ENCODE measurements at regions not wholly inside any gene's neighbourhood (a gene's known extent, or its start where the extent isn't known, plus 50 kb on each side); places are given as distances from the start of the nearest gene placed in this dataset.

DNA sequence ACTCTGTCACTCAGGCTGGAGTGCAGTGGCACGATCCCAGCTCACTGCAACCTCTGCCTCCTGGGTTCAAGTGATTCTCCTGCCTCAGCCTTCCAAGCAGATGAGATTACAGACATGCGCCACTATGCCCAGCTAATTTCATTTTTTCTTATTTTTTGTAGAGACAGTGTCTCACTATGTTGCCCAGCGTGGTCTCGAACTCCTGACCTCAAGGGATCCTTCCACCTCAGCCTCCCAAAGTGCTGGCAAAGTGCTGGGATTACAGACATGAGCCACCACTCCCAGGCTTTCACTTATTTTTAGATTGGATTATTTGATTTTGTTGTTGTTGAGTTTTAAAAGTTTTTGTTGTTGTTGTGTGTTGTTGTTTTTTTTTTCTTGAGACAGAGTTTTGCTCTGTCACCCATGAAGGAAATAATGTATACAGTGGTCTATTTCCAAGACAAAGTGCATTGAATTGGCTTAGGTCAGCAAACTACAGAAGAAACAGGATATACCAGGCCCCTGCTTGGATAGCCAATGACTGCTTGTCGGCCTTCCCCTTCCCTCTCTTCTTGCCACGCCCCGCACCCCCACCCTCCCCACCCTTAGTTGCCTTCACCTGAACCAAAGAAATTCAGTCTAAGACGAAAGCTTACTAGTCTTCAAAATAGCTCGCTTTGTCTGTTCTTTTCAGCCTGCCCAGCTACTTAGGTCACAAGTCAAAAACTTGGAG is 91.8 kb upstream of the CLDN5 start:
- WGBS, 2 donors, result 80 to 90% methylated on average over 9 of the region's 9 CpGs
- TF ChIP-seq POLR2A (IDR thresholded peaks at IDR 0.05), result no peak
- TF ChIP-seq, protein P1, sequence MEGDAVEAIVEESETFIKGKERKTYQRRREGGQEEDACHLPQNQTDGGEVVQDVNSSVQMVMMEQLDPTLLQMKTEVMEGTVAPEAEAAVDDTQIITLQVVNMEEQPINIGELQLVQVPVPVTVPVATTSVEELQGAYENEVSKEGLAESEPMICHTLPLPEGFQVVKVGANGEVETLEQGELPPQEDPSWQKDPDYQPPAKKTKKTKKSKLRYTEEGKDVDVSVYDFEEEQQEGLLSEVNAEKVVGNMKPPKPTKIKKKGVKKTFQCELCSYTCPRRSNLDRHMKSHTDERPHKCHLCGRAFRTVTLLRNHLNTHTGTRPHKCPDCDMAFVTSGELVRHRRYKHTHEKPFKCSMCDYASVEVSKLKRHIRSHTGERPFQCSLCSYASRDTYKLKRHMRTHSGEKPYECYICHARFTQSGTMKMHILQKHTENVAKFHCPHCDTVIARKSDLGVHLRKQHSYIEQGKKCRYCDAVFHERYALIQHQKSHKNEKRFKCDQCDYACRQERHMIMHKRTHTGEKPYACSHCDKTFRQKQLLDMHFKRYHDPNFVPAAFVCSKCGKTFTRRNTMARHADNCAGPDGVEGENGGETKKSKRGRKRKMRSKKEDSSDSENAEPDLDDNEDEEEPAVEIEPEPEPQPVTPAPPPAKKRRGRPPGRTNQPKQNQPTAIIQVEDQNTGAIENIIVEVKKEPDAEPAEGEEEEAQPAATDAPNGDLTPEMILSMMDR (IDR thresholded peaks at IDR 0.05), result no peak
- intact Hi-C loops (cut with DNase I; ENCODE audit: low total_unique reads), result no loop called here
- H3K4me3 ChIP-seq (ENCODE audit: low read depth, poor library complexity, severe bottlenecking), result no peak overlapping the region
- DNase-seq (ENCODE audit: low spot score in 2 of 2), result no peak

DNA sequence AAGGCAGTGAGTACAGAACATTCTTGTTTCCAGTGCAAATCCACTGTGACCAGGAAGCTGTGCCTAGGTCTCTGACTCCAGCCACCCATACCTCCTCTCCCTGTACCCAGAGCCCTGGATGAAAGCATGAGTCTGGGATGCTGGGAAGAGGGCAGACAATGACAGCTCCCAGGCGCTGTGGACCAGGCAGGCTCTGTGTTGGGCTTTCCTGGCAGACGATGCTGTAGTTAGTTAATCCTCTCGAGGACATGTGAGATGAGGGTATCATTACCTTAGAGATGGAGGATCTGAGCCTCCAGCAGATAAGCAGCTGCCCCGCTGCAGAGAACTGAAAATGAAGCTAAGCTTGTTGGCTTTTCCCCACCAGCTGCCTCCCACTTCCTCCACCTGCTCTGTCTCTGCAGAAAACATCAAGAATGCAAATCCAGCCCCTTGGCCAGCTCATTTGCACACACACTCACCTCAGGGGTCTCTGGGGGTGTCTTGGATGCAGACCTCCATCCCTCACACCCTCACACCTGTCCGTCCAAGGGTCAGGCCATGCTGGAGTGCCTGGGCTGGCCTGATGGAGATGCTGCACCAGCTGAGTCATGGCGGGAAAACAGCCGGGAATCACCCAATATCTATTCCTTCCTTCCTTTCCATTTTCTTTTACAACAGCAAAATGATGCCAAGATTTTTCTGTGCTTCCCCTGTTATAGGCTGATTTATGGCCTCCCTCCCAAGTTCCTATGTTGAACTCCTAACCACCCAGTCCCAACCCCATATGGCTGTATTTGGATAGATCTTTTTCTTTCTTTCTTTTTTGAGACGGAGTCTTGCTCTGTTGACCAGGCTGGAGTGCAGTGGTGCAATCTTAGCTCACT is 94.9 kb upstream of the SEPTIN5 start:
- no peak for TF ChIP-seq POLR2A (IDR thresholded peaks at IDR 0.05)
- TF ChIP-seq, protein P1 (IDR thresholded peaks at IDR 0.05), result no peak
- no peak overlapping the region for H3K4me3 ChIP-seq (ENCODE audit: low read depth, poor library complexity, severe bottlenecking)
- 68 to 84% methylated on average over 8 of the region's 8 CpGs for WGBS, 2 donors
- no peak for DNase-seq (ENCODE audit: low spot score in 2 of 2)
- intact Hi-C loops (cut with DNase I; ENCODE audit: low total_unique reads), result no loop called here

DNA sequence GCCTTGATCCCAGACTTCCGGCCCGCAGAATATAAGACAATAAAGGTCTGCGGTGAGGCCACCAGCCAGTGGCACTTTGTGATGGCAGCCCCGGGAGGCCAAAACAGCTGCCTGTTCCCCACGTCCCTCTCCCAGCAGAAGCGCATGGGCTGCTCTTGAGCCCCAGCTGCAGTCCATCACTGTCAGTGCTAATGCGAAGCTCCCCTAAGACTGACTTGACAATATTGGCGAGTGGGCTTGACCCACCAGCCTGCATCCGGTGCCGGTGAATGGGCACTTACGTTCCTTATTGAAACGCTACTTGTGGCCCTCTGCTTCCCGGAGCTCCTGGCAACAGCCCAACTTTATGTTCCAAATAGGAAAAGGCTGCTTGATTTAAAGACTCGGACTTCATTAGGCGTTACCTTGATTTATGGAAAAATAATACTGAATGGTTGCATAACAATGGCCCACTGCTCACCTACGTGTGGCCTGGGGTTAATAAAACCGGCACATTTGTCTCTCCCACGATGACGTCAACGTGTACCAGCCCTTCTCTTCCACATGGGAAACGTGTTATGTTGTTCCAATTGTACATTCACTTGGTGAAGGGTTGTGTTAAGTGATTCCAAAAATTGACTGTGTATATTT is 93.4 kb upstream of the SEPTIN5 start:
- 51 to 56% methylated on average over 21 of the region's 21 CpGs for WGBS, 2 donors
- no peak overlapping the region for H3K4me3 ChIP-seq (ENCODE audit: low read depth, poor library complexity, severe bottlenecking)
- intact Hi-C loops (cut with DNase I; ENCODE audit: low total_unique reads), result no loop called here
- TF ChIP-seq POLR2A (IDR thresholded peaks at IDR 0.05), result no peak
- TF ChIP-seq, protein P1 (IDR thresholded peaks at IDR 0.05), result no peak
- no peak for DNase-seq (ENCODE audit: low spot score in 2 of 2)

DNA sequence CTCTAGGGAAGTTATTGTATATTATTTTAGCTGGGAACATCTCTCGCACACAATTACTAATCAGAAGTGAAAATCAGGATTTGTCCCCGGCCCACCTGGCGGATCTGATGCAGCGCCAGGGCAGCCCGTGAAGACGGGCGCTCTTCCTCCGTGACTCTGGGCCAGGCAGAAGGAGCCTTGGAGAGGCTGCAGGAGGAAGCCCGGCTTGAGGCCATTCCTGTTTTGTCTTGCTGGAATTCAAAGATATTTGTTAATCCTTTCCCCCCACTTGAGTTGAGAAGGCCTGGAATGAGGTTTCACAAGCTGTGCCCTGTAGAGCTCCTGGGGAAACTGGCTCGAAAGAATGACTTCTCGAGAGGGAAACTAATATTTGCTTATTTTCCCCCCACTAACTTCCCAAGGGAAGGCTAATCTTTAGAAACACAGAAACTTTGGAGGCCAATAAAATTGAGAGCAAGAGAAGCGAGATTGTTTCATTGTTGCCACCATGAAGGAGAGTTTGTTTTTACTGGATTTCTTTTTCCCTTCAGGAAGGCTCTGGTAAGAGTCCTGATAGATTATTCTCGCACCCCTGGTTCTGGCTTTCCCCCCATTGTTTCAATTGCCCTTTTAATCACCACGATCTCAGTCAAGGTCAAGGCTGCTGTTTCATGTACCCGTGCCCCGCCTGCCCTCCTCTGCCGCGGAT is 92.8 kb upstream of the SEPTIN5 start:
- H3K4me3 ChIP-seq (ENCODE audit: low read depth, poor library complexity, severe bottlenecking), result no peak overlapping the region
- DNase-seq (ENCODE audit: low spot score in 2 of 2), result no peak
- intact Hi-C loops (cut with DNase I; ENCODE audit: low total_unique reads), result no loop called here
- WGBS, 2 donors, result 53 to 58% methylated on average over 18 of the region's 18 CpGs
- no peak for TF ChIP-seq POLR2A (IDR thresholded peaks at IDR 0.05)
- TF ChIP-seq, protein P1 (IDR thresholded peaks at IDR 0.05), result no peak

DNA sequence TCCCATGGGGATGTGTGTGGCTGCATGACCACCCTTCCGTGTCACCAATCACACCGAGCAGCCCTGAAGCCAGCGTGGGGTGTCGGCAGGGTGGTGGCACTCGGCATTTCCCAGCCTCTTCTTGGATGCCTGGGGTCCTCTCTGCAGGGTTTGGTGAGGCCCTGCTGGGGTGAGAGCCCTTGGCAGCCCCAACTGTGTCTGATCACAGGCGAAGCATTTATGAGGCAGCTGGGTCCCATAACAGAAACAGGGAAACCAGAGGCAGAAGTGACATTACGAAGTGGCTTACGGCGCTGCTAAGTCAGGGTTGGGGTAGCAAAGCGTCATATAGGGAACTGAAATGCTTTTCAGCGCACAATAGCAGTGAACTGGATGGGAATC is 92.3 kb upstream of the SEPTIN5 start:
- TF ChIP-seq POLR2A (IDR thresholded peaks at IDR 0.05), result no peak
- TF ChIP-seq, protein P1 (IDR thresholded peaks at IDR 0.05), result no peak
- WGBS, 2 donors, result 71 to 75% methylated on average over 11 of the region's 11 CpGs
- DNase-seq (ENCODE audit: low spot score in 2 of 2), result no peak
- intact Hi-C loops (cut with DNase I; ENCODE audit: low total_unique reads), result no loop called here
- H3K4me3 ChIP-seq (ENCODE audit: low read depth, poor library complexity, severe bottlenecking), result no peak overlapping the region

Data from lower leg skin (tissue), 4 donors.